WTC11 (cell line): ENCODE measurements at regions not wholly inside any gene's neighbourhood (a gene's known extent, or its start where the extent isn't known, plus 50 kb on each side); places are given as distances from the start of the nearest gene placed in this dataset.

Experiments
- ATAC-seq: fragments of 200-7000 bp; cut with Tn5 transposase; 2 replicates; pipeline ENCODE4 v1.10.0; 2021; ENCODE audit warnings: mild to moderate bottlenecking, moderate library complexity
- CTCF ChIA-PET: fragments of 300-600 bp; sonication (Branson Sonifier 250); formaldehyde crosslinking; loops from one replicate; lab custom pipeline; 2021; ENCODE audit warnings: antibody characterized with exemption; lab: Charles Lee
- POLR2A ChIA-PET: fragments of 350-600 bp; sonication (Branson Sonifier 250); formaldehyde crosslinking; loops from one replicate; lab custom pipeline; 2021; ENCODE audit warnings: antibody characterized with exemption; lab: Charles Lee
- DNase-seq: peaks from one replicate; pipeline ENCODE4 v3.0.0; 2021; ENCODE audit warnings: low spot score
- H3K27ac Mint-ChIP-seq: 2 replicates; pipeline ENCODE4 v1.8.0; 2021; ENCODE audit warnings: mixed read lengths
- H3K27me3 Mint-ChIP-seq: 2 replicates; pipeline ENCODE4 v1.8.0; 2021; ENCODE audit warnings: low read depth, mild to moderate bottlenecking, moderate library complexity, mixed read lengths
- H3K36me3 Mint-ChIP-seq: 2 replicates; pipeline ENCODE4 v1.8.0; 2021; ENCODE audit warnings: mixed read lengths
- H3K4me1 Mint-ChIP-seq: 2 replicates; pipeline ENCODE4 v1.8.0; 2022; ENCODE audit warnings: mixed read lengths
- H3K4me3 Mint-ChIP-seq: 2 replicates; pipeline ENCODE4 v1.8.0; 2021; ENCODE audit warnings: mild to moderate bottlenecking, moderate library complexity, mixed read lengths
- H3K9me3 Mint-ChIP-seq: 2 replicates; pipeline ENCODE4 v1.8.0; 2021; ENCODE audit warnings: mixed read lengths
- ATF6 ChIP-seq: sonication (generic); formaldehyde crosslinking; IDR thresholded peaks from 2 replicates; pipeline ENCODE4 v1.8.1; 2023; ENCODE audit warnings: mild to moderate bottlenecking, missing genetic modification reagents
- ETV6 ChIP-seq: sonication (generic); formaldehyde crosslinking; IDR thresholded peaks from 2 replicates; pipeline ENCODE4 v1.8.1; 2022; ENCODE audit warnings: mild to moderate bottlenecking, missing genetic modification reagents
- FOXP1 ChIP-seq: sonication (generic); formaldehyde crosslinking; IDR thresholded peaks from 2 replicates; pipeline ENCODE4 v1.8.0; 2022; ENCODE audit warnings: missing genetic modification reagents, mild to moderate bottlenecking, moderate library complexity, borderline replicate concordance
- GTF2I ChIP-seq: fragments of 250-450 bp; sonication (Bioruptor Pico); conservative IDR thresholded peaks from 2 replicates; pipeline ENCODE4 v1.4.0; 2021; ENCODE audit warnings: mild to moderate bottlenecking
- JUN ChIP-seq: sonication (generic); formaldehyde crosslinking; IDR thresholded peaks from 2 replicates; pipeline ENCODE4 v1.8.0; 2023; ENCODE audit warnings: mild to moderate bottlenecking, missing genetic modification reagents
- MXD4 ChIP-seq: fragments of 250-450 bp; sonication (Bioruptor Pico); IDR thresholded peaks from 2 replicates; pipeline ENCODE4 v1.8.0; 2021; ENCODE audit warnings: mild to moderate bottlenecking, moderate library complexity, borderline replicate concordance
- NFATC4 ChIP-seq: fragments of 250-450 bp; sonication (Bioruptor Pico); IDR thresholded peaks from 2 replicates; pipeline ENCODE4 v1.9.0; 2021; ENCODE audit warnings: mild to moderate bottlenecking
- NR3C1 ChIP-seq: sonication (generic); formaldehyde crosslinking; conservative IDR thresholded peaks from 2 replicates; pipeline ENCODE4 v1.8.1; 2023; ENCODE audit warnings: low read depth, mild to moderate bottlenecking, missing genetic modification reagents
- PRDM15 ChIP-seq: sonication (generic); formaldehyde crosslinking; IDR thresholded peaks from 2 replicates; pipeline ENCODE4 v1.8.0; 2022; ENCODE audit warnings: missing genetic modification reagents
- PREB ChIP-seq: sonication (generic); formaldehyde crosslinking; IDR thresholded peaks from 2 replicates; pipeline ENCODE4 v1.8.1; 2022; ENCODE audit warnings: mild to moderate bottlenecking, missing genetic modification reagents, moderate library complexity, borderline replicate concordance
- STAT6 ChIP-seq: sonication (generic); formaldehyde crosslinking; conservative IDR thresholded peaks from 2 replicates; pipeline ENCODE4 v1.8.1; 2023; ENCODE audit warnings: mild to moderate bottlenecking, low read depth, missing genetic modification reagents, moderate library complexity
- ZBTB43 ChIP-seq: sonication (generic); formaldehyde crosslinking; IDR thresholded peaks from 2 replicates; pipeline ENCODE4 v1.8.1; 2023; ENCODE audit warnings: mild to moderate bottlenecking, missing genetic modification reagents
- ZNF121 ChIP-seq: sonication (generic); formaldehyde crosslinking; IDR thresholded peaks from 2 replicates; pipeline ENCODE4 v1.8.0; 2023; ENCODE audit warnings: missing genetic modification reagents
- ZNF416 ChIP-seq: fragments of 250-450 bp; sonication (Bioruptor Pico); IDR thresholded peaks from 2 replicates; pipeline ENCODE4 v1.9.0; 2021; ENCODE audit warnings: mild to moderate bottlenecking, inconsistent platforms

GRCh38 chr3:66615643-66616301, 115.0 kb upstream of the LRIG1 start (continued):
- TF ChIP-seq PRDM15, result no peak

- Mint-ChIP-seq H3K36me3 (no peaks in the 10 kb centered on the region), H3K27me3 (no peaks in the 10 kb centered on the region), H3K4me3 (no peak overlapping the region), H3K4me1 (peaks cover 29% of the 10 kb centered on the region), H3K9me3 (no peaks in the 10 kb centered on the region), H3K27ac (no peak overlapping the region)
- CTCF ChIA-PET, result no interaction called here
- POLR2A ChIA-PET, result interaction anchor here (0.6 kb wide), 1 partner anchor 18 kb away, joined by 4 read pairs; no protein-coding TSS in a partner anchor
- DNase-seq (no peak), ATAC-seq (no peak)
- no peak for TF ChIP-seq ZNF416 (CRISPR knock-in tag)
- TF ChIP-seq JUN (CRISPR knock-in tag), result no peak
- TF ChIP-seq NR3C1 (CRISPR knock-in tag), result no peak
- TF ChIP-seq STAT6 (CRISPR knock-in tag), result no peak
- TF ChIP-seq ZNF121, result no peak
- TF ChIP-seq ZBTB43 (CRISPR knock-in tag), result no peak
- no peak for TF ChIP-seq PREB (CRISPR knock-in tag)
- no peak for TF ChIP-seq FOXP1
- TF ChIP-seq MXD4 (CRISPR knock-in tag), result no peak
- no peak for TF ChIP-seq NFATC4
- no peak for TF ChIP-seq ETV6 (CRISPR knock-in tag)
- no peak for TF ChIP-seq ATF6 (CRISPR knock-in tag)
- no peak for TF ChIP-seq GTF2I (CRISPR knock-in tag)
Observed at GRCh38 chr3:66617351-66617750, 116.5 kb upstream of the LRIG1 start.
